PFSK-1 (cell line): ENCODE measurements at regions not wholly inside any gene's neighbourhood (a gene's known extent, or its start where the extent isn't known, plus 50 kb on each side); places are given as distances from the start of the nearest gene placed in this dataset.

Source experiments
- FOXP2 ChIP-seq: optimal IDR thresholded peaks from 2 replicates; pipeline ENCODE3; 2011; ENCODE audit warnings: borderline replicate concordance, control low read depth, inconsistent platforms; ENCODE audit not compliant: insufficient read depth; ENCODE audit errors: extremely low read length, extremely low read depth
- POLR2AphosphoS5 ChIP-seq: IDR thresholded peaks from 2 replicates; pipeline ENCODE4 v1.6.1; 2012; ENCODE audit warnings: low read depth, mild to moderate bottlenecking, control low read depth, low read length, moderate library complexity
- SIN3A ChIP-seq: IDR thresholded peaks from 2 replicates; pipeline ENCODE4 v1.6.1; 2012; ENCODE audit warnings: mild to moderate bottlenecking, low read length, moderate library complexity, borderline replicate concordance; ENCODE audit not compliant: insufficient read depth
- TAF1 ChIP-seq: IDR thresholded peaks from 2 replicates; pipeline ENCODE4 v1.6.1; 2012; ENCODE audit warnings: low read length, control low read depth, borderline replicate concordance; ENCODE audit not compliant: insufficient read depth
- TF ChIP-seq, protein P1 (sequence below), 2 experiments: IDR thresholded peaks; 2 replicates each; pipeline versions ENCODE4 v1.6.1 to v1.8.0; 2011 to 2012; ENCODE audit warnings: low read depth in 2 of 2, low read length in 2 of 2, control low read depth in 1 of 2, inconsistent platforms in 1 of 2, mild to moderate bottlenecking in 1 of 2, moderate library complexity in 1 of 2; ENCODE audit not compliant: insufficient read depth in 1 of 2

- TF ChIP-seq FOXP2 (no peak), TAF1 (no peak), SIN3A (no peak), POLR2AphosphoS5 (no peak)
- TF ChIP-seq, protein P1, sequence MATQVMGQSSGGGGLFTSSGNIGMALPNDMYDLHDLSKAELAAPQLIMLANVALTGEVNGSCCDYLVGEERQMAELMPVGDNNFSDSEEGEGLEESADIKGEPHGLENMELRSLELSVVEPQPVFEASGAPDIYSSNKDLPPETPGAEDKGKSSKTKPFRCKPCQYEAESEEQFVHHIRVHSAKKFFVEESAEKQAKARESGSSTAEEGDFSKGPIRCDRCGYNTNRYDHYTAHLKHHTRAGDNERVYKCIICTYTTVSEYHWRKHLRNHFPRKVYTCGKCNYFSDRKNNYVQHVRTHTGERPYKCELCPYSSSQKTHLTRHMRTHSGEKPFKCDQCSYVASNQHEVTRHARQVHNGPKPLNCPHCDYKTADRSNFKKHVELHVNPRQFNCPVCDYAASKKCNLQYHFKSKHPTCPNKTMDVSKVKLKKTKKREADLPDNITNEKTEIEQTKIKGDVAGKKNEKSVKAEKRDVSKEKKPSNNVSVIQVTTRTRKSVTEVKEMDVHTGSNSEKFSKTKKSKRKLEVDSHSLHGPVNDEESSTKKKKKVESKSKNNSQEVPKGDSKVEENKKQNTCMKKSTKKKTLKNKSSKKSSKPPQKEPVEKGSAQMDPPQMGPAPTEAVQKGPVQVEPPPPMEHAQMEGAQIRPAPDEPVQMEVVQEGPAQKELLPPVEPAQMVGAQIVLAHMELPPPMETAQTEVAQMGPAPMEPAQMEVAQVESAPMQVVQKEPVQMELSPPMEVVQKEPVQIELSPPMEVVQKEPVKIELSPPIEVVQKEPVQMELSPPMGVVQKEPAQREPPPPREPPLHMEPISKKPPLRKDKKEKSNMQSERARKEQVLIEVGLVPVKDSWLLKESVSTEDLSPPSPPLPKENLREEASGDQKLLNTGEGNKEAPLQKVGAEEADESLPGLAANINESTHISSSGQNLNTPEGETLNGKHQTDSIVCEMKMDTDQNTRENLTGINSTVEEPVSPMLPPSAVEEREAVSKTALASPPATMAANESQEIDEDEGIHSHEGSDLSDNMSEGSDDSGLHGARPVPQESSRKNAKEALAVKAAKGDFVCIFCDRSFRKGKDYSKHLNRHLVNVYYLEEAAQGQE (IDR thresholded peaks at IDR 0.05; ENCODE audit: insufficient read depth in 1 of 2, low read depth in 2 of 2, low read length in 2 of 2), result no peak
Measured at GRCh38 chr11:70710192-70710591, 311.9 kb downstream of the CTTN start.

- TF ChIP-seq POLR2AphosphoS5 (no peak), FOXP2 (no peak), TAF1 (no peak), SIN3A (no peak)
- TF ChIP-seq, protein P1 (IDR thresholded peaks at IDR 0.05; ENCODE audit: insufficient read depth in 1 of 2, low read depth in 2 of 2, low read length in 2 of 2), result no peak
Measured at GRCh38 chr11:70710601-70711000, 312.3 kb downstream of the CTTN start.

GRCh38 chr11:70711095-70711910 is 313.0 kb downstream of the CTTN start:
- TF ChIP-seq SIN3A, result no peak
- TF ChIP-seq FOXP2, result no peak
- TF ChIP-seq, protein P1 (IDR thresholded peaks at IDR 0.05; ENCODE audit: insufficient read depth in 1 of 2, low read depth in 2 of 2, low read length in 2 of 2), result no peak
- TF ChIP-seq TAF1, result no peak
- TF ChIP-seq POLR2AphosphoS5, result no peak

DNA sequence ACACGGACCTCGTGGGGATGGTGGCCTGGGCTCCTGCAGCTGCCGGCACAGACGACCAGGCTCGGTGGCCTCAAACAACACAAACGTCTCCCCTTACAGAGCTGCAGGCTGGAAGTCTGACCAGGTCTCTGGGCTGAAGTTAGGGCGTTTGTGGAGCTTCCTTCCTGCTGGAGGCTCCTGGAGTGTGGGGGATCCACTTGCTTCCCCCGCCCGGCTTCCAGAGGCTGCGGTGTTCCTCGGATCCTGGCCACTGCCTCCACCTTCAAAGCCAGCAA is 313.5 kb downstream of the CTTN start:
- TF ChIP-seq POLR2AphosphoS5, result no peak
- no peak for TF ChIP-seq SIN3A
- TF ChIP-seq, protein P1 (IDR thresholded peaks at IDR 0.05; ENCODE audit: insufficient read depth in 1 of 2, low read depth in 2 of 2, low read length in 2 of 2), result no peak
- TF ChIP-seq FOXP2, result no peak
- TF ChIP-seq TAF1, result no peak

DNA sequence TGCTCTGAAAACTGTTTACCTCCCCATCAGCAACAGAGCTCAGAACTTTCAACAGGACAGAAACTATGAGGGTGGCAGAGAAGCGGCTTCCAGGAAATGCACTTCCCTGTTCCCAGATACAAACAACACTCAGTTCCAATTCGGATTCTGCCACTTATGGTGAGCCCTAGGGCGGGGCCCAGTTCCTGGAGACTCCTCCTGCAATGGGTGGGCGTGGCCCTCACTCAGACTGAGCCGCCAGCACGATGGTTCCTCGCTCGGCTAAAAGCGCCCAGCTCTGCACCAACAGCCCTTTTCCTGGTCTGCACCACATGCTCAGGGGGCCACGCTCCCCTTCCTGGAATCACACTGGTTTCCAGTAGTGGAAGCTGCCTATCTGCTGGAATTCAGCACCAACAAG is 314.1 kb downstream of the CTTN start:
- no peak for TF ChIP-seq TAF1
